Gastroesophageal sphincter (tissue), 3 donors: ENCODE measurements at regions not wholly inside any gene's neighbourhood (a gene's known extent, or its start where the extent isn't known, plus 50 kb on each side); places are given as distances from the start of the nearest gene placed in this dataset.

Experiments
- CTCF ChIP-seq, 4 experiments: fragments of 200-600 bp in 2 of 4; fragments of 450-650 bp in 2 of 4; sonication (generic) in 1 of 4; IDR thresholded peaks; one replicate each; pipeline ENCODE4 v1.5.1; 2017 to 2019; ENCODE audit warnings: antibody characterized with exemption in 4 of 4, mild to moderate bottlenecking in 2 of 4, moderate library complexity in 2 of 4
- POLR2A ChIP-seq, 2 donors: fragments of 450-650 bp; IDR thresholded peaks; one replicate each; pipeline ENCODE4 v1.6.1; 2017; ENCODE audit warnings: antibody characterized with exemption in 2 of 2, mild to moderate bottlenecking in 2 of 2, moderate library complexity in 1 of 2
- POLR2AphosphoS5 ChIP-seq: sonication (generic); formaldehyde crosslinking; IDR thresholded peaks from one replicate; pipeline ENCODE4 v1.6.1; 2017; ENCODE audit warnings: antibody characterized with exemption

- TF ChIP-seq POLR2A (IDR thresholded peaks at IDR 0.05) (no peak), CTCF (IDR thresholded peaks at IDR 0.05) (no peak), POLR2AphosphoS5 (no peak)
Observed at GRCh38 chr1:56052041-56052440, 527.3 kb downstream of the PLPP3 start.
